Thyroid gland (tissue), 4 donors: ENCODE measurements at regions not wholly inside any gene's neighbourhood (a gene's known extent, or its start where the extent isn't known, plus 50 kb on each side); places are given as distances from the start of the nearest gene placed in this dataset.
A peak's percentile ranks its signal among the peaks of the same experiment; 100 is the strongest.

ENCODE experiments used
- DNase-seq, 2 donors: peaks; one replicate each; pipeline ENCODE4 v3.0.0-alpha.2; 2019
- H3K27ac ChIP-seq, 3 donors: fragments of 200-600 bp; sonication (generic); 1 replicate in 2 of 3; 2 replicates in 1 of 3; pipeline ENCODE4 v1.5.1; 2016 to 2019; ENCODE audit warnings: mild to moderate bottlenecking in 1 of 3, moderate library complexity in 1 of 3
- H3K27me3 ChIP-seq: fragments of 200-600 bp; sonication (generic); one replicate; pipeline ENCODE4 v1.5.1; 2019
- H3K36me3 ChIP-seq, 2 donors: fragments of 200-600 bp; sonication (generic); one replicate each; pipeline ENCODE4 v1.5.1; 2016 to 2019
- H3K4me1 ChIP-seq, 2 donors: fragments of 200-600 bp; sonication (generic); one replicate each; pipeline ENCODE4 v1.5.1; 2017 to 2019
- H3K4me3 ChIP-seq, 3 donors: fragments of 200-600 bp; sonication (generic); replicated peaks in 1 of 3; 1 replicate in 2 of 3; 2 replicates in 1 of 3; pipeline ENCODE4 v1.5.1; 2016; ENCODE audit warnings: mild to moderate bottlenecking in 1 of 3
- H3K9me3 ChIP-seq: fragments of 200-600 bp; sonication (generic); one replicate; pipeline ENCODE4 v1.5.1; 2017
- POLR2A ChIP-seq, 2 donors: fragments of 450-650 bp; IDR thresholded peaks; one replicate each; pipeline ENCODE4 v1.6.1; 2017; ENCODE audit warnings: antibody characterized with exemption in 2 of 2, mild to moderate bottlenecking in 2 of 2, moderate library complexity in 1 of 2
- WGBS, 2 donors: methylation state at CpG; one replicate each; pipeline ENCODE4 v1.1.5; 2017; 5-methylcytosine and 5-hydroxymethylcytosine counted together
- intact Hi-C: fragments of 100-400 bp; cut with DNase I; formaldehyde crosslinking; loops from one replicate; pipeline ENCODE4 v1.15.1; 2023
- TF ChIP-seq, protein P1 (sequence below), 6 experiments: fragments of 200-600 bp in 3 of 6; fragments of 450-650 bp in 3 of 6; sonication (generic) in 3 of 6; IDR thresholded peaks; one replicate each; pipeline ENCODE4 v1.5.1; 2016 to 2019; ENCODE audit warnings: antibody characterized with exemption in 6 of 6, mild to moderate bottlenecking in 2 of 6, inconsistent platforms in 1 of 6, moderate library complexity in 1 of 6

DNA sequence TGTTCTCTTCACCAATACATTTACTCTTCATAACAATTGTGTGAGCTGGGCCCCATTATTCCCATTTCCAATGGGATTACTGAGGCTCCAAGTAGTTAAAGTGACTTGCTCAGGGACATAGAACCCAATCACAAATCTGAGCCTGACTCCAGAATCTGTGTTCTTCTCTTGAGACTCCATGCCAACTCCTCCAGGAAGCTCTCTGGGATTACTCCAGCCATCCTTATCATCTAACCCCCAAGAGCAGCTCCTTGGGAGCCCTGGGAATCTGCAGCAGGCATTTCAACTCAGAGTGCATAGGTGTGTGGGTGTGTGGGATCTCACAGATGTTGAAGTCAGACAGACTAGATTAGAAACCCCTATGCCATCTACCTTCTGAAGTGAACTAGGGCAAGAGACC is 131.4 kb upstream of the BOD1 start:
- no peak for DNase-seq
- no peak for TF ChIP-seq POLR2A (IDR thresholded peaks at IDR 0.05)
- TF ChIP-seq, protein P1, sequence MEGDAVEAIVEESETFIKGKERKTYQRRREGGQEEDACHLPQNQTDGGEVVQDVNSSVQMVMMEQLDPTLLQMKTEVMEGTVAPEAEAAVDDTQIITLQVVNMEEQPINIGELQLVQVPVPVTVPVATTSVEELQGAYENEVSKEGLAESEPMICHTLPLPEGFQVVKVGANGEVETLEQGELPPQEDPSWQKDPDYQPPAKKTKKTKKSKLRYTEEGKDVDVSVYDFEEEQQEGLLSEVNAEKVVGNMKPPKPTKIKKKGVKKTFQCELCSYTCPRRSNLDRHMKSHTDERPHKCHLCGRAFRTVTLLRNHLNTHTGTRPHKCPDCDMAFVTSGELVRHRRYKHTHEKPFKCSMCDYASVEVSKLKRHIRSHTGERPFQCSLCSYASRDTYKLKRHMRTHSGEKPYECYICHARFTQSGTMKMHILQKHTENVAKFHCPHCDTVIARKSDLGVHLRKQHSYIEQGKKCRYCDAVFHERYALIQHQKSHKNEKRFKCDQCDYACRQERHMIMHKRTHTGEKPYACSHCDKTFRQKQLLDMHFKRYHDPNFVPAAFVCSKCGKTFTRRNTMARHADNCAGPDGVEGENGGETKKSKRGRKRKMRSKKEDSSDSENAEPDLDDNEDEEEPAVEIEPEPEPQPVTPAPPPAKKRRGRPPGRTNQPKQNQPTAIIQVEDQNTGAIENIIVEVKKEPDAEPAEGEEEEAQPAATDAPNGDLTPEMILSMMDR (IDR thresholded peaks at IDR 0.05): no peak
- Histone ChIP-seq H3K9me3 (no peaks in the 10 kb centered on the region), H3K36me3 (no peaks in the 10 kb centered on the region), H3K27ac (no peak overlapping the region), H3K4me3 (no peak overlapping the region), H3K4me1 (peaks cover 9 to 20% of the 10 kb centered on the region in 2 donors), H3K27me3 (no peaks in the 10 kb centered on the region)
- intact Hi-C loops: no loop called here

DNA sequence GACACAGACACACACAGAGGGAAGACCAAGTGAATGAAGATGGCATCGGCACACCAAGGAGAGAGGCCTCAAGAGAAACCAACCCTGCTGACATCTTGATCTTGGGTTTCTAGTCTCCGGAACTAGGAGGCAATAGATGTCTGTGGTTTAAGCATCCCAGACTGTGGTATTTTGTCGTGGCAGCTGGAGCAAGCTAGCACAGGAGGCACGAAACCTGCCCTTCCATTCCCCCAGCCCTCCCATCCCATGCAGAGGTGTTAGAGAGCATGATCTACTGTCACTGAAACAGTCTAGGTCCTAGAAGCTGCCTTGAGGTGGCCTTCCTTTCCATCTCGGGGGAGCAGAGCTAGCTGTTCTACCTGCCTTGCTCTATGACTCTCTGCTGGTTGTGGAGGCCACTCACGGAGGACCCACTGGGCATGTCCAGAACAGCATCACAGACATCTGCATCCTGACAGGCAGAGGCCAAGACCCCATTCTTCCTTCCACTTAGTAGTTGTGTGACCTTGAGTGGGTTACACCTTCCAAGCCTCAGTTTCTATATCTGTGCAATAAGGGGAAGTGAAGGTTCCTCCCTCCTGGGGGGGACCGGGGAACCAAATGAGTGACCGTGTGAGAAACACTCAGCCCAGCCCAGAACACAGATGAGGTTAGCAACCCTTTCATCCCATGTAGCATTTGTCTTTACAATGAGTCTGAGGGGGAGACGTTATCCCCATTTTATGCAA is 134.3 kb upstream of the BOD1 start:
- H3K4me3 ChIP-seq: no peak overlapping the region
- no peak overlapping the region for H3K27ac ChIP-seq
- DNase-seq: no peak
- 96% methylated on average over 8 to 9 of the region's 9 CpGs for WGBS, 2 donors
- H3K9me3 ChIP-seq: no peaks in the 10 kb centered on the region
- no peaks in the 10 kb centered on the region for H3K36me3 ChIP-seq
- peaks cover under 1 to 8% of the 10 kb centered on the region in 2 donors for H3K4me1 ChIP-seq
- intact Hi-C loops: no loop called here
- no peaks in the 10 kb centered on the region for H3K27me3 ChIP-seq
- TF ChIP-seq, protein P1 (IDR thresholded peaks at IDR 0.05): no peak
- TF ChIP-seq POLR2A (IDR thresholded peaks at IDR 0.05): no peak

DNA sequence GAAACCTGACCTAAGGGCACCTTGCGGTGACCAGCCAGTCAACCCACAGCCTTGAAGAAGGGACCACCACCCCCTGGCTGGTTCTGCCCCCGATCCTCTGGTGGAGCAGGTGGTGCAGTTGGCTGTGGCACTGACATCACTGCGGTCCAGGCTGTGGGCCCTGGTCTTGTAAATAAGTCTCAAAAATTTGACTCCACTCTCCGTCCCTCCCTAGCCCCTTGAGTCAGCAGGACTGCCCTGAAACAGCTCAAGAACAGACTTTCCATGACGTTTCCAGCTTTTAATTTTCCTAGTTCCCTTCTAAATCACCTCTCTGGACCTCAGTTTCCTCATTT is 134.8 kb upstream of the BOD1 start:
- TF ChIP-seq, protein P1 (IDR thresholded peaks at IDR 0.05): no peak
- no peak for TF ChIP-seq POLR2A (IDR thresholded peaks at IDR 0.05)
- intact Hi-C loops: no loop called here
- H3K27me3 ChIP-seq: no peaks in the 10 kb centered on the region
- 92 to 93% methylated on average over 5 of the region's 5 CpGs for WGBS, 2 donors
- no peak for DNase-seq
- peaks cover 0 to 3% of the 10 kb centered on the region in 2 donors for H3K4me1 ChIP-seq
- H3K4me3 ChIP-seq: no peak overlapping the region
- H3K9me3 ChIP-seq: no peaks in the 10 kb centered on the region
- no peak overlapping the region for H3K27ac ChIP-seq
- H3K36me3 ChIP-seq: no peaks in the 10 kb centered on the region

DNA sequence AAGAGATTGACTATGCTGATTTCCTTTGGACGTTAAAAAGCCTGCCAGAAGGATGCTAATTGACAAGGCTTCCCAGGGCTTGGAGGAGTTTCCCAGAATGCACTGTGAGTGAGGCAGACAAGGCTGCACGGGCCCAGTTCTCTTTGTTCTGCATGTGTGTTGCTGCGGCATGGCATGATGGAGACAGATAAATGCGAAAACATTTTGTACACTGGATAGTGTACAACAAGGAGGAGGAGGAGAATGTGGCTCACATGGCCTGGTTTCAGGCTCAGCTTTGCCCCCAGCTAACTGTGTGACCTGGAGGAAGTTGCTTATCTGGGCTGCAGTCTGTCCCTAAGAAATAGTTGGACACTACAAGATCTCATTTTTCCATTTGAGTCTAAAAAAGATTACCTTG is 135.5 kb upstream of the CPEB4 start:
- no peak for DNase-seq
- Histone ChIP-seq H3K4me3 (no peak overlapping the region), H3K4me1 (peaks cover under 1 to 3% of the 10 kb centered on the region in 2 donors), H3K27me3 (no peaks in the 10 kb centered on the region), H3K36me3 (no peaks in the 10 kb centered on the region), H3K9me3 (no peaks in the 10 kb centered on the region), H3K27ac (no peak overlapping the region)
- 83 to 90% methylated on average over 4 of the region's 4 CpGs for WGBS, 2 donors
- intact Hi-C loops: no loop called here
- TF ChIP-seq, protein P1 (IDR thresholded peaks at IDR 0.05): no peak
- no peak for TF ChIP-seq POLR2A (IDR thresholded peaks at IDR 0.05)

DNA sequence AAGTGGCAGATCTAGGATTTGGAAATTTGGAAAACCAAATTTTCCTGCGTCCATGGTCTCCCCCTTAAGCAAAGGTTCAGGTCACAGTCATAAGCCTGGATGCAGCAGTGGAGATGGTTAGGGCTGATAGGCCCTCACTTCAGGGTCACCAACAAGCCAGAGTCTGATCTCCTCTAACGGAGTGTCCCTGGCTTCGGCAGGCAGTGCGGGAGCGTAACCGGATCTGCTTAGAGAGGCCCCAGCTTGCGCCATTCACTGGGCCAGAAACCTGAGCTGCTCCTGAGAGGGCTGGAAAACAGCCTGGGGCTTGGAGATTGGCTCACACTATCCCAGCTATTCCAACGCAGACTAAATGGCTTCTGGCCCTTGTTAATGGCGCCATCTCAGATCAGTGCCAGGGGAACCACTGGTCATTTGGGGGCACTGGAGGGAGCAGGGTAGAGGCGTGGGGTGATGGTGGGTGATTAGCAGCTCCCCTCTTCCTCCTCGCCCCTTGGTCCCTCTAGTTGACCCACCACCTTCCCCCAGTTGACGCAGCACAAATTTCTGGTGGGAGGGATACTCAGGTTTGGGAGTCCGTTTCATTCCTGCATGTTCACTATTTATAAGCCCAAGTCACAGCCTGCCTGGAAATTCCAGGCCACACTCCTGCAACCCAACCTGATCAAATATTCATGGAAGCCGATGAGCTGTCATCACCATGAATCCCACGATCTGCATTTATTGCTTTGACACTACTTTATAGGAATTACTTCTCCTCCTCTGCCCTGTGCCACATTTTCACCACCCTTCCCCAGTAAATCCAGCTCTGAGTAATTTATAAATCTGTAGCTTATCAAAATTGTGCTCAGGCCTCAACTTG is 134.6 kb upstream of the CPEB4 start:
- Histone ChIP-seq H3K9me3 (no peaks in the 10 kb centered on the region), H3K4me3 (no peak overlapping the region), H3K27ac (no peak overlapping the region), H3K36me3 (no peaks in the 10 kb centered on the region), H3K27me3 (no peaks in the 10 kb centered on the region), H3K4me1 (peaks cover 10% of the 10 kb centered on the region in 2 donors)
- DNase-seq: peak; percentile 26 to 40
- 80 to 83% methylated on average over 11 to 15 of the region's 15 CpGs for WGBS, 2 donors
- intact Hi-C loops: no loop called here
- TF ChIP-seq, protein P1 (IDR thresholded peaks at IDR 0.05): no peak
- TF ChIP-seq POLR2A (IDR thresholded peaks at IDR 0.05): no peak
